ENCODE measurements at regions not wholly inside any gene's neighbourhood (a gene's known extent, or its start where the extent isn't known, plus 50 kb on each side); places are given as distances from the start of the nearest gene placed in this dataset.

GRCh38 chrX:46447384-46447783, 97.8 kb downstream of the ZNF674 start:
- TF ChIP-seq CTCF (CRISPR knock-in tag; IDR thresholded peaks at IDR 0.05) (no peak), EHMT2 (IDR thresholded peaks at IDR 0.05; ENCODE audit: borderline replicate concordance, low read depth, low read length) (no peak), ZNF232 (CRISPR knock-in tag; IDR thresholded peaks at IDR 0.05; ENCODE audit: borderline replicate concordance) (no peak), CEBPB (IDR thresholded peaks at IDR 0.05; ENCODE audit: borderline replicate concordance, low read depth, low read length) (no peak)
